Activated naive CD8-positive, alpha-beta T cell (primary cell): ENCODE measurements at regions not wholly inside any gene's neighbourhood (a gene's known extent, or its start where the extent isn't known, plus 50 kb on each side); places are given as distances from the start of the nearest gene placed in this dataset.
"Not testable (repeated sequence)": the region's sequence is repeated elsewhere in the genome, so short reads cannot be mapped to it uniquely, and the experiment has no call there.

ENCODE experiments used
- H3K27ac Mint-ChIP-seq: one replicate; pipeline ENCODE4 v1.8.0; 2021; ENCODE audit warnings: mixed read lengths
- H3K27me3 Mint-ChIP-seq: one replicate; pipeline ENCODE4 v1.8.0; 2021; ENCODE audit warnings: mixed read lengths
- H3K36me3 Mint-ChIP-seq: one replicate; pipeline ENCODE4 v1.8.0; 2021; ENCODE audit warnings: mixed read lengths
- H3K4me1 Mint-ChIP-seq: one replicate; pipeline ENCODE4 v1.8.0; 2021; ENCODE audit warnings: low read depth, mixed read lengths
- H3K4me3 Mint-ChIP-seq: one replicate; pipeline ENCODE4 v1.8.0; 2021; ENCODE audit warnings: mild to moderate bottlenecking, mixed read lengths
- H3K9me3 Mint-ChIP-seq: one replicate; pipeline ENCODE4 v1.8.0; 2021; ENCODE audit warnings: low read depth, mixed read lengths

DNA sequence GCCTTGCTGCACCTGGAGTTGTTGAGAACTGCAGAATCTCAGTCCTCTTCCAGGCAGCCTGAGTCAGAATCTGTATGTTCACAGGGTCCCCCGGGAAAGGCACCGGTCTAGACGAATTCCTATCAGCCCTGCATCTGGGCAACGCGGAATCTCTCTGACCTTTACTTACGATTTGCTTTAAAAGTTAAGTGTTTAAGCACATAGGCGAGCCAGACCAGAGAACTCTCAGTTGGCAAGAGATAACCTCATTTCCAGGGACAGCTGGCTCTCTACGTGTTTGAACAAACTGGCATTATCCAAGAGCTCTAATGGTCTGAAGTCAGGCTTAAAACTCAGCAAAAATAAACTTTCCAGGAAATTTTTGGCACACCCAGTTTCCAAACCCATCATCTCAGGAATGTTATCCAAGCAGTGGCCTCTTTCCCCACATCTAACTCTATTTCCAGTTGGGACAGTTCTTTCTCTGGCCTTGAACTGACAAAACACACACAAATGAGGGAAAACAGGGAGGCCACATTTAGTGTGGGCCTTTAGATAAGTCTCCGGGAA, 53.4 kb downstream of the HES1 start:
- no peaks in the 10 kb centered on the region for H3K36me3 Mint-ChIP-seq
- no peak overlapping the region for H3K4me3 Mint-ChIP-seq
- peaks cover 6% of the 10 kb centered on the region for H3K4me1 Mint-ChIP-seq
- H3K27me3 Mint-ChIP-seq = no peaks in the 10 kb centered on the region
- H3K9me3 Mint-ChIP-seq = no peaks in the 10 kb centered on the region
- no peak overlapping the region for H3K27ac Mint-ChIP-seq

DNA sequence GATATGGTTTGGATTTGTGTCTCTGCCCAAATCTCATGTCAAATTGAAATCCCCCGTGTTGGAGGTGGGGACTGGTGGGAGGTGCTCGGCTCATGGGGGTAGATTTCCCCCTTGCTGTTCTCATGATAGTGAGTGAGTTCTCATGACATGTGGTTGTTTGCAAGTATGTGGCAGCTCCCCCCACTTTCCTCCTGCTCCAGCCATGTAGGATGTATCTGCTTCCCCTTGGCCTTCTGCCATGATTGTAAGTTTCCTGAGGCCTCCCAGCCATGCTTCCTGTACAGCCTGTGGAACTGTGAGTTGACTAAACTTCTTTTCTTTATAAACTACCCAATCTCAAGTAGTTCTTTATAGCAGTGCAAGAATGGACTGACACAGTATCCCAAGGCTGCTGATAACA, 55.9 kb downstream of the HES1 start:
- H3K27ac Mint-ChIP-seq, H3K27me3 Mint-ChIP-seq, H3K9me3 Mint-ChIP-seq, H3K4me3 Mint-ChIP-seq, H3K36me3 Mint-ChIP-seq: not testable (repeated sequence)
- peaks cover 11% of the 10 kb centered on the region for H3K4me1 Mint-ChIP-seq

DNA sequence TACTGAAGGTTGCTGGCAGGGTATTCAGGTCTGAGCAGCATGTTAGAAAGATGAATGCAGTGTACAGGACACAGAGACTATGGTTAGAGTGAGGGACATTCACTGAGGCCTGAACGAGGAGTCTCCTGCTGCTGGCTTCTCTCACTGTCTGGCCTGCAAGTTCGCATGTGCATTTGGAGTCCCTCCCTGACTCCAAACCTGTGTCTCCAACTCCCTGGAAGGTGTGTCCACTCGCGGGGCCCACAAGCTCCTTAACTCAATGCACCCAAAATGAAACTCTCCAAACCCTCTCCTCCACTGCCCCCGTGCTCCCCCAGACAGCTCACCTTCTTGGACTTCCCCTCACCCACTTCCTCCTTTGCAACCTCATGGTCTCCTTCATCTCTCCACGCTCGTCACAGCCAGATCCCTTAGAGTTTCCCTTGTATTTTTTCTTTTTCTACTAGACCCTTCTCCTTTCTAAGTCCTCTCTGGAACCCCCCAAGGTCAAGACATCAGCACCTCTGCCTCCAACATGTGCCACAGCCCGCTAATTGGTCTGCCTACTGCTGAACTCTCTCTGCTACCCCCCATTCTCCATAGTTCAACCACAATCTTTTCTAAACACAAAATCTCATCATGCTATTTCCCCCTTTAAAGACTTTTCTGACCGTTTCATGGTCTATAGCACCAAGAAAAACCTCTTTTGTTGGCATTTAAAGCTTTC, 58.3 kb downstream of the HES1 start:
- Mint-ChIP-seq H3K27ac (no peak overlapping the region), H3K27me3 (peaks cover 3% of the 10 kb centered on the region), H3K4me3 (no peak overlapping the region), H3K4me1 (peaks cover 11% of the 10 kb centered on the region), H3K36me3 (no peaks in the 10 kb centered on the region), H3K9me3 (no peaks in the 10 kb centered on the region)

DNA sequence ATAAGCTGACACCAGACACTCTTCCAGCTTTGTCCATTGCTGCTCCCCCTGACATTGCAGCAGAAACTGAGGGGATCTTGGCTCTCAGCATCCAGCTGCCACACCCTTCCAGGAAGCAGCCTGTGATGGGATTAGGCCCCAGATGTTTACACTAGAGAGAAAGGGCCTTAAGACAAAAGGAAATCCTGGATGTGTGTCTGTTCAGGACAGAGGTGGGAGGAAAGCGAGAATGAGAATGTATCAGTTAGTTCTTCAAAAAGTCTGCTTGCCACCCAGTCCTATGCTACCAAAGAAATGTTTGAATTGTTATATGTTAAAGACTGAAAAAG, 58.8 kb downstream of the HES1 start:
- no peaks in the 10 kb centered on the region for H3K9me3 Mint-ChIP-seq
- H3K27ac Mint-ChIP-seq = peak overlapping the region; percentile 25
- H3K36me3 Mint-ChIP-seq = no peaks in the 10 kb centered on the region
- no peak overlapping the region for H3K4me3 Mint-ChIP-seq
- H3K27me3 Mint-ChIP-seq = peaks cover 3% of the 10 kb centered on the region
- H3K4me1 Mint-ChIP-seq = peaks cover 11% of the 10 kb centered on the region

DNA sequence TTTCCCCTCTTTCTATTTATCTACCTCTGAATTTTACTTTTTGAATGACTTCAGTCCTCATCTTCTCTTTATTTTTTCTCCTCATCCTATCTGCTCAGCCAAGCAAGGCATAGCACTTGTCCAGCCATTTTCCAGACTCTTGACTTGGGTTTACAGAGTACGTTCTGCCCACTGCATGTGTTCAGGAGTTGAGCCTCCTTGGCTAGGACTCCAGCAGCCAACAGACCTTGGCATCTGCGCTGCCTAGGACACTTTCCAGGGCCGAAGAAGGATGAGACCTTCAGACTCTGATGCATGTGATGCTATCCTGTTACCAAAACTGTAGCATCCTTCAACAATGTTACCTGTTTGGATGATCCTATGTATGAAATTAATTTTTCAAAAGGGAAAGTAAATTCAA, 59.7 kb downstream of the HES1 start:
- Mint-ChIP-seq H3K4me3 (no peak overlapping the region), H3K27ac (no peak overlapping the region), H3K9me3 (no peaks in the 10 kb centered on the region), H3K36me3 (no peaks in the 10 kb centered on the region), H3K4me1 (peaks cover 11% of the 10 kb centered on the region), H3K27me3 (peaks cover 3% of the 10 kb centered on the region)

DNA sequence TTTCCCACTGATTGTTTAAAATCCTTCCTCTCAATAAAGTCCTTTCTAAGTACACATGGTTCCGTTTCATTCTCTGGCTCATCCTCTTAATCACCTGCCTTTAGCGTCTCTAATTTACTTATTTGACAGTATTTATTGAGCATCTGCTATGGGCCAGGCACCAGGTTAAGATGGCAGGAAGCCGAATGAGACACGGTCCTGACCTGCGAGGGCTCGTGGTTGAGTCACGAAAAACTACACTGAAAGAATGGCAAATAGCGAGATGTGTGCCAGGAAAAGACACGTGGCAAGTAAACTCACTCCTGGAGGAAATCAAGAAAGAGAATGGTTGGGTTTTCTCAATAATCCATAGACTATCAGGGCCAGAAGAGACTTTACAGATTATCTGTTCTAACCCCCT, 60.9 kb downstream of the HES1 start:
- Mint-ChIP-seq H3K27ac (no peak overlapping the region), H3K36me3 (no peaks in the 10 kb centered on the region), H3K4me1 (peaks cover 11% of the 10 kb centered on the region), H3K27me3 (peaks cover 3% of the 10 kb centered on the region), H3K4me3 (no peak overlapping the region), H3K9me3 (no peaks in the 10 kb centered on the region)

DNA sequence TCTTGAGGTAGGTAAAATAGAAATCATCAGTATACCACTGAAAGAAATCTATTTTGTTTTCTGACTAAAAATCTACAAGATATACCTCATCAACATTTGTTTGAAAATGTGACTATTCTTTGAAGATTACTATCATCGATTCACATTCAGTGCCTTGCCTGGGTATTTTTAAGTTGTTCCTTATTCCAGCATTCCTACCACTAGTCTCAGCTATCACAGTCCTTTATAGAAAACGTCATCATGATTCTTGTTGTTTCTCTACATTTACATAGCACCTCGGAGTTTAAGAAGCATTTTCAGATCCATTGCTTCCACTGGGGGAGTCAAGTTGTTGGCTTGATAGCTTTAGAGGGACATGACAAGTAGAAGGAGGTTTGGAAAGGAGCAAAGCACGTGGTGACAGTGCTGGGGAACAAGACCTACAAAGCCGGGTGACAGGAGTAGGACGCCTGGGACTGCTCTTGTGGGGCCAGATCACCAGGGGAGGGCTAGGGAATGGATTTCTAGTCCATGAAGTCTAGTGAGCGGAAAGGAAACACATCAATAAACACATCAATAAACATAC, 61.5 kb downstream of the HES1 start:
- Mint-ChIP-seq H3K27me3 (peaks cover 3% of the 10 kb centered on the region), H3K9me3 (no peaks in the 10 kb centered on the region), H3K4me1 (peaks cover 11% of the 10 kb centered on the region), H3K36me3 (no peaks in the 10 kb centered on the region), H3K4me3 (no peak overlapping the region), H3K27ac (no peak overlapping the region)

DNA sequence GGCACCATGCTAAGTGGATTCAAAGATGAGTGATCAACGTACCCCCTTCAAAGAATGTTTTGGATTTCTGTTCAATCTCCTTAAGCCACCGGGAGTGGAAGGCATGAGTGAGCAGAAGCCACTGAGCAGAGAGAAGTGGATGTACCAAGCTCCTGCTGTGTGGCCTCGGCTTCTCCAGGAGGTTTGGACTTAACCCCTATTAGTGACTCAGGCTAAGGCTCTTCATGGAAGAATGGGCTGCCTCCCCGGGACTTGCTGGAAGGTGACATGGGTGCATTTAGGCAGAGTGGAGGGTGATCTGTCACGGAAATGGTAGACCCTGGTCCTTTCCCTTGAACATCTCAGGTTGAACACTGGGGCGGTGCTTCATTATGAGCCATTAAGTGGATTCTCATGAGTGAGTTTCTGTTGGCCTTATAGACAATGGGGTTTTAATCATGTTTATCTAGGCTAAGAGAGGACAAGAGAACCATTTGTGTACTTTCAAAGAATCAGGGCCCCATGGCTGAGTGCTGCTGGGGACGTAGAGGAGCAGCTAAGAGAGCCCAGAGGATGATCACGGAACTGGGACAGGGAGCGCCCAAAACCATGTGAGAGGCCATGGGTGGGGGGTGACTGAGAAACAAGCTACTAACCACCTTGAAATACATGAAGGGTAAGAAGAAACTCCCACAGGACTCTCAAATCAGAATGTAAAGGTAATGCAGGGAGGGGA, 62.2 kb downstream of the HES1 start:
- H3K27me3 Mint-ChIP-seq = peaks cover 5% of the 10 kb centered on the region
- H3K4me1 Mint-ChIP-seq = peaks cover 14% of the 10 kb centered on the region
- H3K9me3 Mint-ChIP-seq = no peaks in the 10 kb centered on the region
- H3K27ac Mint-ChIP-seq = no peak overlapping the region
- H3K36me3 Mint-ChIP-seq = no peaks in the 10 kb centered on the region
- H3K4me3 Mint-ChIP-seq = no peak overlapping the region

DNA sequence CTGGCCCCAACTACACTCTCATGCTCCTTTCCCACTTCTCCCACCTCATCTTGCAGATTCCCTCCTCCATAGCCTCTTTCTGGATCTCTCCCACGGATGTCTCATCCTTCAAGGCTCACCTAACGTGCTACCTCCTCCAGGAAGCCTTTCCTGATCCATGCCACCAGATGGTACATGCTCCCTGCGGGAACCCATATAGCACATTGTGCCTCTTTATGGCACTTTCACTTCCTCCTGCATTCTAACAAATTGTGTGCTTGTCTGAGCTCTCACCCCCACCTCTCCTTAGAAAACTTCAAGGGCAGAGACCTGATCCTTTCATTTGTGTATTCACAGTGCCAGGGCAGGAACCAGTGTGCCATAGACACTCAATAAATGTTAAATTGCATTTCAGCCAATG, 63.0 kb downstream of the HES1 start:
- Mint-ChIP-seq H3K36me3 (no peaks in the 10 kb centered on the region), H3K27me3 (peaks cover 5% of the 10 kb centered on the region), H3K27ac (no peak overlapping the region), H3K4me3 (no peak overlapping the region), H3K9me3 (no peaks in the 10 kb centered on the region), H3K4me1 (peaks cover 17% of the 10 kb centered on the region)

DNA sequence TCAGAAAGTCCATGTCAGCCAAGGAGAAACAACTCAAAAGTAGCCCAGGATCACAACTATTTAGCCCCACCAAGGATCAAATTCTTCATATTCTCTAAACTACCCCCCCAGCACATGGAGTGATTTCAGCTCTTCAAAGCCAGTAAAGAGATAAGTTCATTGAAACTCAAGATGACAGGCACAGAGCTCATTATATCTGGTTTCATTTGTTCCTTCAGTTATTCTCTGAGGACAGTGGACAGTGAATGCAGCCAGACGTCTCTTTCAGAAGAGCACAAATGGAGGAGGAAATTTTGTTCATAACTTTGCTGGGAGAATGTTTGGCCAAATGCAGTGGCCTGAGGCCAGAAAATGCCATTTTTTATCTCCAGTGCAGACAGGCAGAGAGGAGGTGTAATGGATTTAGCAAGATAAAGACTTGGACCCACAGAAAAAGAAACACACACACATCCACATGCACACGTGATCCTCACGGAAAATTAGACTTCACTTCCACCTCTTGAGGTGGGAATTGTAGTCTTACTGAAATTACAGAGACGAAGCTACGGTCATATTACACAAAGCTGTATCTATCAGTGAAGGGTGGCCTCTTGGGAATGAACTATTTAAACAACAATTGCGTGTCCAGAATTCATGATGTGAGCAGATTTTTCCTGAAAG, 64.6 kb downstream of the HES1 start:
- Mint-ChIP-seq H3K27me3 (peaks cover 14% of the 10 kb centered on the region), H3K4me1 (peaks cover 17% of the 10 kb centered on the region)

DNA sequence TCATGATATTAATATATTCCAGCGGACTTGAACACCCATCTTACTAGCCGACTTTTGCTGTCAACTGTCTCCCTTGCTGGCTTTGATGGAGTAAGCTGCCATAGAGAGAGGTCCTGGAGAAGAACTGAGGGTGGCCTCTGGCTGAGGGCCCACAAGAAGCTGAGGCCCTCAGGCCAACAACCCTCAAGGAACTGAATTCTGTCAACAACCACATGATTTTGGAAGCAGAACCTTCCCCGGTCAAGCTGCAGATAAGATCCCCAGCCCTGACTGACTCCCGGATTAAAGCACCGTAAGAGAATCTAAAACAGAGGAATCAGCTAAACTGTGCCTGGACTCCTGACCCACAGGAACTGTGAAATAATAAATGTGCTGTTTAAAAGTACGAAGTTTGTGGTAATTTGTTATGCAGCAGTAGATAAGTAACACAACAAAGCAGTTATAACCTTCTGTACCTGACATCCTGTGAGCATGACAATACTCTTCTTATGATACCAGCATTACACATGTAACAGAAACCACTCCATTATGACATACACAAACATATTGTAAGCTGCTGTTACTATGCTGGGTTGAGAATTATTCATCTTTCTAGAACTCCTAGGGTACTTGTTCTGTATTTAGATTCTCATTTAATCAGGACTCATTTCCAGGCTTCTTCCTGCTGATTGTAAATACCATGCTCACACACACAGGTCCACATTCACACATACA, 66.2 kb downstream of the HES1 start:
- Mint-ChIP-seq H3K4me1 (peaks cover 16% of the 10 kb centered on the region), H3K27ac (no peak overlapping the region), H3K27me3 (peaks cover 24% of the 10 kb centered on the region), H3K36me3 (no peaks in the 10 kb centered on the region), H3K9me3 (no peaks in the 10 kb centered on the region), H3K4me3 (peak overlapping the region; percentile 21)

More for the DNA sequence above, 64.6 kb downstream of the HES1 start:
- Mint-ChIP-seq H3K4me3 (no peak overlapping the region), H3K36me3 (no peaks in the 10 kb centered on the region), H3K27ac (no peak overlapping the region), H3K9me3 (no peaks in the 10 kb centered on the region)

DNA sequence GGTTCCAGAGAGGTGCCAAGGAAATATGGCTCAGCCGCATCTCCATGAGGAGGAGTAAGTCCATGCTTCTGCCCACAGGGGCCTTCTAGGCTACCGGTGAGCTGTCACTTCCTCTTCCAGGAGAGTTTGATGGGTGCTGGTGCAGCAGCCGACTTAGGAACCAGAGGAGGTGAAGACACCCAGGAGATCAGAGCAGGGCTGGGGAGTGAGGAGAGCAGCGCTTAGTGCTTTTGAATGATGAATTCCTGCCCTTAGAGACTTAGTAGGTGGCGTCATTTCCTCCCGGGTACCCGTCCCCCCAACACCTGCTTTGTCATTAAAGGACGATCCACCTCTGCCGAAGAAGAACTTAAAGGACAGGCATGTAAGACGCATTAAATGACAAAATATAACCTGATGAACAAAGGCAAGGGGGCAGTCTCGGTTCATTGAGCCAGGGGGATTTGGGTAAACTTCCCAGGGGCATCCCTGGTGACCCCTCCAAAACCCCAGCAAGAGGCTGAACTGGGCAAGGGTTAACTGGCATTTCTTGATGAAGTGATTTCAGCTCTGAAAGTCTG, 67.6 kb downstream of the HES1 start:
- Mint-ChIP-seq H3K36me3 (no peaks in the 10 kb centered on the region), H3K4me1 (peaks cover 16% of the 10 kb centered on the region), H3K4me3 (peak overlapping the region; percentile 87), H3K27ac (no peak overlapping the region), H3K27me3 (peaks cover 25% of the 10 kb centered on the region), H3K9me3 (no peaks in the 10 kb centered on the region)

DNA sequence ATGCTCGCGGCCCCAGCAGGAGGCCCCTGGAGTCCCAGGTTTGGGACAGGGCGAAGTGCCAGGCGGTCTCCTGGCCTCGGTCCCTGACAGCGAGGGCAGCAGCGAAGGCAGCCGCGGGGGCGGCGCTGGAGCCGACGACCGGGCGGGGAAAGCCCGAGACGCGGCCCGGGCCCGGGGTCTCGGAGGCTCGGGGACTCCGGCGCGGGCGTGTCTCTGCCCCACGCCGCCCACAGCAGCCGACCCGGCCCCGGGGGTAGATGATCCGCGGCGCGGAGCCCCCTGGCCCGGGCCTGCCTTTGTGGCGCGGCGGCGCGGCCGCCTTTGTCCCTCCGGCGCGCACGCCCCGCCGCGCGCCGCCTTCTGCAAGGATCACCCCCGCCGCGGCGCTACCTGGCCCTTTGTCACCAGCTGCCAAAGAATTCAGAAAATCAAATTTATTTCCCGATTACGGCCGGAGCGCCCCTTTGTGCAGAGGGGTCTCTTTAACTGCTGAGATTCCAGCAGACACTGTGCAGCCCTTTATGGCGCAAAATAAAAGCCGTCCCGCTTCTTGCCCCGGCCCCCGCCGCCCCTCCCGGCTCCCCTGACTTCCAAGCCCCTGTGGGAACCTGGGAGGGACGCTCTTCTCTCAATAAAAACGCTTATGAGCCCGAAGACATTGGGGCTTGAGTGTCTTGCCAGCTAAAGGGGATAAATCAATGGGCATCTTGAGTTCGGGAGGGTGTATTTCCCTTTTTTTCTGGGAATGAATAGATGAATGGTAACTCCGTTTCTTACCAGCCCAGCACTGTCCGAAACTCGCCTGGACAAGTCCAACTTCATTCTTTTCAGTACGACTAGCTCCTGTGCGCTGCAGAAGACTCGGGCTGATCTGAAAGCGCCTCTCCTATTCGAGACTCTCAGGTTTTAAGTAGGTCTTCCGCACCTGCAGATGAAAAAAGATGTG, 68.4 kb downstream of the HES1 start:
- H3K4me3 Mint-ChIP-seq = peak overlapping the region; percentile 87
- peaks cover 16% of the 10 kb centered on the region for H3K4me1 Mint-ChIP-seq
- H3K9me3 Mint-ChIP-seq = no peaks in the 10 kb centered on the region
- H3K27me3 Mint-ChIP-seq = peaks cover 22% of the 10 kb centered on the region
- H3K36me3 Mint-ChIP-seq = no peaks in the 10 kb centered on the region
- H3K27ac Mint-ChIP-seq = no peak overlapping the region
